BJ (cell line): ENCODE measurements at regions not wholly inside any gene's neighbourhood (a gene's known extent, or its start where the extent isn't known, plus 50 kb on each side); places are given as distances from the start of the nearest gene placed in this dataset.

Source experiments
- CTCF ChIA-PET: fragments of 350-600 bp; formaldehyde crosslinking; extraction: SDS; loops from one replicate; lab custom pipeline; 2021; ENCODE audit warnings: antibody characterized with exemption, inconsistent platforms; lab: Yijun Ruan, JAX
- POLR2A ChIA-PET: fragments of 300-600 bp; sonication (Branson Sonifier 250); formaldehyde crosslinking; extraction: SDS; loops from one replicate; lab custom pipeline; 2021; ENCODE audit warnings: antibody characterized with exemption; lab: Charles Lee
- DNase-seq: peaks from one replicate; pipeline ENCODE4 v3.0.0-alpha.2; 2011; ENCODE audit warnings: low read depth
- H3K27me3 ChIP-seq: 2 replicates; pipeline ENCODE4 v1.6.0; 2011; ENCODE audit warnings: low read length; ENCODE audit not compliant: control insufficient read depth, insufficient read depth
- H3K36me3 ChIP-seq: 2 replicates; pipeline ENCODE4 v1.5.1; 2011; ENCODE audit warnings: low read length; ENCODE audit not compliant: control insufficient read depth, insufficient read depth
- H3K4me3 ChIP-seq: 2 replicates; pipeline ENCODE4 v1.5.1; 2011; ENCODE audit warnings: low read depth, mild to moderate bottlenecking, control low read depth, low read length
- CTCF ChIP-seq: IDR thresholded peaks from 2 replicates; pipeline ENCODE4 v1.5.1; 2011; ENCODE audit warnings: low read depth, mild to moderate bottlenecking, control low read depth, inconsistent platforms, low read length, moderate library complexity; ENCODE audit not compliant: insufficient read depth

GRCh38 chr6:153662982-153663381 lies 376.1 kb upstream of the OPRM1 start:
- H3K27me3 ChIP-seq, result no peaks in the 10 kb centered on the region
- ChIA-PET POLR2A (no interaction called here), CTCF (no interaction called here)
- no peak overlapping the region for H3K4me3 ChIP-seq
- no peak for TF ChIP-seq CTCF
- no peak for DNase-seq
- no peaks in the 10 kb centered on the region for H3K36me3 ChIP-seq

GRCh38 chr6:153645326-153645725 lies 393.7 kb upstream of the OPRM1 start:
- no peak for DNase-seq
- ChIA-PET CTCF (no interaction called here), POLR2A (no interaction called here)
- Histone ChIP-seq H3K4me3 (no peak overlapping the region), H3K27me3 (no peaks in the 10 kb centered on the region), H3K36me3 (no peaks in the 10 kb centered on the region)
- TF ChIP-seq CTCF, result no peak

- H3K4me3 ChIP-seq, result no peak overlapping the region
- DNase-seq, result no peak
- CTCF ChIA-PET, result no interaction called here
- no peaks in the 10 kb centered on the region for H3K27me3 ChIP-seq
- no peak for TF ChIP-seq CTCF
- no peaks in the 10 kb centered on the region for H3K36me3 ChIP-seq
- POLR2A ChIA-PET, result no interaction called here
Observed at GRCh38 chr6:153644000-153644399, 395.0 kb upstream of the OPRM1 start.

- no peak for DNase-seq
- ChIA-PET CTCF (no interaction called here), POLR2A (no interaction called here)
- H3K36me3 ChIP-seq, result no peaks in the 10 kb centered on the region
- TF ChIP-seq CTCF, result no peak
- H3K27me3 ChIP-seq, result no peaks in the 10 kb centered on the region
- no peak overlapping the region for H3K4me3 ChIP-seq
Observed at GRCh38 chr6:153634416-153634815, 404.6 kb upstream of the OPRM1 start.

- ChIA-PET CTCF (no interaction called here), POLR2A (no interaction called here)
- no peak overlapping the region for H3K4me3 ChIP-seq
- peak; percentile 21 for DNase-seq
- no peak for TF ChIP-seq CTCF
- H3K36me3 ChIP-seq, result no peaks in the 10 kb centered on the region
- no peaks in the 10 kb centered on the region for H3K27me3 ChIP-seq
Observed at GRCh38 chr6:153625089-153625488, 414.0 kb upstream of the OPRM1 start.
